ENCODE measurements at regions not wholly inside any gene's neighbourhood (a gene's known extent, or its start where the extent isn't known, plus 50 kb on each side); places are given as distances from the start of the nearest gene placed in this dataset.
A peak's percentile ranks its signal among the peaks of the same experiment; 100 is the strongest.

DNA sequence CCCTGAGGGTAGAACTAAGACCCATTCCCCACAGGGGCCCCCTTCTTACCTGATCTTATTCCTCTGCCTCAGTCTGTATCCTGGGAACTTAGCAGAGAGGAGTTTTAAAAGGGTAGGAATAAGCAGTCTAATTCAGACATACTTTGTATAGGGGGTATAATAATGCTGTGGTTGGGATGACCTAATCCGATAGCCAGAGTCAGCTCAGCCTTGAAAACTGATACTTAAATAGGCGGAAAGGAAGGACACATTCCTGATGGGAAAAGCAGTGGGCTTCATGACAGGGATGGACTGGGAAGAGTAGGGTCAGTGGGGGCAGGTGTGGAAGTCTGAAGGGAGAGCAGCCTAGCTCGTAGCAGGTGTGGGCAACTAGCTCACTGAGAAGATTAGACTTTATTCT is 52.2 kb upstream of the TESK1 start:
- no peak for TF ChIP-seq NR2C2 (CRISPR knock-in tag; IDR thresholded peaks at IDR 0.05)
- Mint-ChIP-seq H3K27me3 (ENCODE audit: low read depth) (no peaks in the 10 kb centered on the region; the same call in 1 of the 2 replicates), H3K4me1 (no peaks in the 10 kb centered on the region), H3K9me3 (no peaks in the 10 kb centered on the region), H3K36me3 (no peaks in the 10 kb centered on the region), H3K27ac (no peak overlapping the region), H3K4me3 (no peak overlapping the region)
- ChIA-PET CTCF (interaction anchor here (1.0 to 2.9 kb wide), 23 partner anchors 11 to 653 kb away, joined by 3 to 44 read pairs (median 9); partner anchors contain the start of genes ATOSB, FANCG and RUSC2), POLR2A (interaction anchor here (1.4 to 1.5 kb wide), 2 partner anchors 14 to 35 kb away, joined by 4 to 5 read pairs; no protein-coding TSS in a partner anchor)
- no peak for ATAC-seq
- DNase-seq (ENCODE audit: low spot score): no peak

DNA sequence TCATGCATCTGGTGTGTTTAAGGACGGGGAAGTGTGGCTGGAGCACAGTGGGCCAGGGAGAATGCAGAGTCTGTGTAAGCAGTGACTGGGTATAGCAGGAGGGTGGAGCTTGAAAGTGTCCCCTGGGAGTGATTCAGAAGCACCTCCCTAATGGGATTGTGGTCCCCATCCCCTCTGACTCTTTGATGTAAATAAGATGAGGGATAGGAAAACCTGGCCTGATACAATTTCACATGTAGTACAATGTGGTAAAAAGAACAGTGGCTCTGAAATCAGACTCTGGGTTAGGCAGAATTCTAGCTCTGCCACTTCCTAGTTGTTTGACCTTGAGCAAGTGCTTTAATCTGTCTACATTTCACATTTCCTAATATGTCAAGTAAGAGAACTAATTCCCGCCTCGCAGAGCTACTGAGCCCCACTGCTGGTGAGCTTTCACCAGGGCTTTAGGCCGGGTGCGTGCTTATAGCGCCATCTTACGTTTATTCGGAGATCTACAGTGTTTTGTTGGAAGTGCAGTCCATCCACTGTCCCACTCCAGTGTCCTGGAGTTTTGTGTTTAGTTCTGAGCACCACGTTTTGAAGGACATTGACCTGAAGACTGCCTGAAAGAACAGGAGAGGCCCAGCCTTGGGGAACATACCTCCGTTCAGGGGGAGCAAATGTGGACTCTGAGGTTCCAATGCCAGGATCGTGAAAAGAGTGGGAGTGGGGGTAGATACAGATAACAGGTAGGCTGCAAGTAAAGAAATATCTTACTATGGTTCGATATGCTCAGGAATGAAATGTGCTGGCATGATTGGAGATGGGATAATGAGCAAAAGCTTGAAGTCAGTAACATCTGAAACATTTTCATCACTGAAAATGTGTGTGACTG is 51.2 kb upstream of the TESK1 start:
- H3K27me3 Mint-ChIP-seq (ENCODE audit: low read depth): no peaks in the 10 kb centered on the region; the same call in 1 of the 2 replicates

DNA sequence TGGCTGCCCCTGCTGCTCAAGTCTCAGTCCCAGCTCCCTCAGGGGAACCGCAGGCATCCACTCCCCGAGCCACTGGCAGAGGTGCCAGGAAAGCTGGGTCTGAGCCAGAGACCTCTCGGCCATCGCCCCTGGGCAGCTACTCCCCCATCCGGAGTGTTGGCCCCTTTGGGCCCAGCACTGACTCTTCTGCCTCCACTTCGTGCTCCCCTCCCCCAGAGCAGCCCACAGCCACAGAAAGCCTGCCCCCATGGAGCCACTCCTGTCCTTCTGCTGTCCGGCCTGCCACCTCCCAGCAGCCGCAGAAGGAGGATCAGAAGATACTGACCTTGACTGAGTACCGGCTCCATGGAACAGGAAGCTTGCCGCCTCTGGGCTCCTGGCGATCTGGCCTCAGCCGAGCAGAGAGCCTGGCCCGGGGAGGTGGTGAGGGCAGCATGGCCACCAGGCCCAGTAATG is 49.8 kb upstream of the TESK1 start:
- Mint-ChIP-seq H3K27ac (no peak overlapping the region), H3K4me3 (no peak overlapping the region), H3K36me3 (no peaks in the 10 kb centered on the region), H3K9me3 (no peaks in the 10 kb centered on the region), H3K4me1 (no peaks in the 10 kb centered on the region), H3K27me3 (ENCODE audit: low read depth) (no peaks in the 10 kb centered on the region; the same call in 1 of the 2 replicates)
- ATAC-seq (no peak), DNase-seq (ENCODE audit: low spot score) (no peak)
- POLR2A ChIA-PET: no interaction called here
- CTCF ChIA-PET: interaction anchor here (0.6 to 1.7 kb wide), 3 partner anchors 45 to 685 kb away, joined by 3 to 4 read pairs (median 3); no protein-coding TSS in a partner anchor
- TF ChIP-seq NFYB (CRISPR knock-in tag; conservative IDR thresholded peaks at IDR 0.05; ENCODE audit: low read depth): no peak
- TF ChIP-seq KAT7 (CRISPR knock-in tag; IDR thresholded peaks at IDR 0.05; ENCODE audit: borderline replicate concordance): no peak
- TF ChIP-seq, protein P1, sequence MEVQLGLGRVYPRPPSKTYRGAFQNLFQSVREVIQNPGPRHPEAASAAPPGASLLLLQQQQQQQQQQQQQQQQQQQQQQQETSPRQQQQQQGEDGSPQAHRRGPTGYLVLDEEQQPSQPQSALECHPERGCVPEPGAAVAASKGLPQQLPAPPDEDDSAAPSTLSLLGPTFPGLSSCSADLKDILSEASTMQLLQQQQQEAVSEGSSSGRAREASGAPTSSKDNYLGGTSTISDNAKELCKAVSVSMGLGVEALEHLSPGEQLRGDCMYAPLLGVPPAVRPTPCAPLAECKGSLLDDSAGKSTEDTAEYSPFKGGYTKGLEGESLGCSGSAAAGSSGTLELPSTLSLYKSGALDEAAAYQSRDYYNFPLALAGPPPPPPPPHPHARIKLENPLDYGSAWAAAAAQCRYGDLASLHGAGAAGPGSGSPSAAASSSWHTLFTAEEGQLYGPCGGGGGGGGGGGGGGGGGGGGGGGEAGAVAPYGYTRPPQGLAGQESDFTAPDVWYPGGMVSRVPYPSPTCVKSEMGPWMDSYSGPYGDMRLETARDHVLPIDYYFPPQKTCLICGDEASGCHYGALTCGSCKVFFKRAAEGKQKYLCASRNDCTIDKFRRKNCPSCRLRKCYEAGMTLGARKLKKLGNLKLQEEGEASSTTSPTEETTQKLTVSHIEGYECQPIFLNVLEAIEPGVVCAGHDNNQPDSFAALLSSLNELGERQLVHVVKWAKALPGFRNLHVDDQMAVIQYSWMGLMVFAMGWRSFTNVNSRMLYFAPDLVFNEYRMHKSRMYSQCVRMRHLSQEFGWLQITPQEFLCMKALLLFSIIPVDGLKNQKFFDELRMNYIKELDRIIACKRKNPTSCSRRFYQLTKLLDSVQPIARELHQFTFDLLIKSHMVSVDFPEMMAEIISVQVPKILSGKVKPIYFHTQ (CRISPR knock-in tag; IDR thresholded peaks at IDR 0.05): no peak
- TF ChIP-seq, protein P2, sequence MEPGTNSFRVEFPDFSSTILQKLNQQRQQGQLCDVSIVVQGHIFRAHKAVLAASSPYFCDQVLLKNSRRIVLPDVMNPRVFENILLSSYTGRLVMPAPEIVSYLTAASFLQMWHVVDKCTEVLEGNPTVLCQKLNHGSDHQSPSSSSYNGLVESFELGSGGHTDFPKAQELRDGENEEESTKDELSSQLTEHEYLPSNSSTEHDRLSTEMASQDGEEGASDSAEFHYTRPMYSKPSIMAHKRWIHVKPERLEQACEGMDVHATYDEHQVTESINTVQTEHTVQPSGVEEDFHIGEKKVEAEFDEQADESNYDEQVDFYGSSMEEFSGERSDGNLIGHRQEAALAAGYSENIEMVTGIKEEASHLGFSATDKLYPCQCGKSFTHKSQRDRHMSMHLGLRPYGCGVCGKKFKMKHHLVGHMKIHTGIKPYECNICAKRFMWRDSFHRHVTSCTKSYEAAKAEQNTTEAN (CRISPR knock-in tag; IDR thresholded peaks at IDR 0.05): no peak
- no peak for TF ChIP-seq ZBTB21 (CRISPR knock-in tag; IDR thresholded peaks at IDR 0.05; ENCODE audit: borderline replicate concordance)
- TF ChIP-seq, protein P3, sequence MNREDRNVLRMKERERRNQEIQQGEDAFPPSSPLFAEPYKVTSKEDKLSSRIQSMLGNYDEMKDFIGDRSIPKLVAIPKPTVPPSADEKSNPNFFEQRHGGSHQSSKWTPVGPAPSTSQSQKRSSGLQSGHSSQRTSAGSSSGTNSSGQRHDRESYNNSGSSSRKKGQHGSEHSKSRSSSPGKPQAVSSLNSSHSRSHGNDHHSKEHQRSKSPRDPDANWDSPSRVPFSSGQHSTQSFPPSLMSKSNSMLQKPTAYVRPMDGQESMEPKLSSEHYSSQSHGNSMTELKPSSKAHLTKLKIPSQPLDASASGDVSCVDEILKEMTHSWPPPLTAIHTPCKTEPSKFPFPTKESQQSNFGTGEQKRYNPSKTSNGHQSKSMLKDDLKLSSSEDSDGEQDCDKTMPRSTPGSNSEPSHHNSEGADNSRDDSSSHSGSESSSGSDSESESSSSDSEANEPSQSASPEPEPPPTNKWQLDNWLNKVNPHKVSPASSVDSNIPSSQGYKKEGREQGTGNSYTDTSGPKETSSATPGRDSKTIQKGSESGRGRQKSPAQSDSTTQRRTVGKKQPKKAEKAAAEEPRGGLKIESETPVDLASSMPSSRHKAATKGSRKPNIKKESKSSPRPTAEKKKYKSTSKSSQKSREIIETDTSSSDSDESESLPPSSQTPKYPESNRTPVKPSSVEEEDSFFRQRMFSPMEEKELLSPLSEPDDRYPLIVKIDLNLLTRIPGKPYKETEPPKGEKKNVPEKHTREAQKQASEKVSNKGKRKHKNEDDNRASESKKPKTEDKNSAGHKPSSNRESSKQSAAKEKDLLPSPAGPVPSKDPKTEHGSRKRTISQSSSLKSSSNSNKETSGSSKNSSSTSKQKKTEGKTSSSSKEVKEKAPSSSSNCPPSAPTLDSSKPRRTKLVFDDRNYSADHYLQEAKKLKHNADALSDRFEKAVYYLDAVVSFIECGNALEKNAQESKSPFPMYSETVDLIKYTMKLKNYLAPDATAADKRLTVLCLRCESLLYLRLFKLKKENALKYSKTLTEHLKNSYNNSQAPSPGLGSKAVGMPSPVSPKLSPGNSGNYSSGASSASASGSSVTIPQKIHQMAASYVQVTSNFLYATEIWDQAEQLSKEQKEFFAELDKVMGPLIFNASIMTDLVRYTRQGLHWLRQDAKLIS (CRISPR knock-in tag; IDR thresholded peaks at IDR 0.05; ENCODE audit: borderline replicate concordance): no peak
- TF ChIP-seq GABPB1 (CRISPR knock-in tag; IDR thresholded peaks at IDR 0.05): no peak
- no peak for TF ChIP-seq PRRX2 (CRISPR knock-in tag; IDR thresholded peaks at IDR 0.05)
- TF ChIP-seq RORB (CRISPR knock-in tag; IDR thresholded peaks at IDR 0.05): no peak
- TF ChIP-seq ATF1 (CRISPR knock-in tag; IDR thresholded peaks at IDR 0.05): no peak
- no peak for TF ChIP-seq SMAD4 (CRISPR knock-in tag; IDR thresholded peaks at IDR 0.05)
- TF ChIP-seq, protein P4, sequence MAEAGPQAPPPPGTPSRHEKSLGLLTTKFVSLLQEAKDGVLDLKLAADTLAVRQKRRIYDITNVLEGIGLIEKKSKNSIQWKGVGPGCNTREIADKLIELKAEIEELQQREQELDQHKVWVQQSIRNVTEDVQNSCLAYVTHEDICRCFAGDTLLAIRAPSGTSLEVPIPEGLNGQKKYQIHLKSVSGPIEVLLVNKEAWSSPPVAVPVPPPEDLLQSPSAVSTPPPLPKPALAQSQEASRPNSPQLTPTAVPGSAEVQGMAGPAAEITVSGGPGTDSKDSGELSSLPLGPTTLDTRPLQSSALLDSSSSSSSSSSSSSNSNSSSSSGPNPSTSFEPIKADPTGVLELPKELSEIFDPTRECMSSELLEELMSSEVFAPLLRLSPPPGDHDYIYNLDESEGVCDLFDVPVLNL (CRISPR knock-in tag; IDR thresholded peaks at IDR 0.05; ENCODE audit: borderline replicate concordance, low read depth): no peak

More for the DNA sequence above, 51.2 kb upstream of the TESK1 start:
- ATAC-seq (peak; percentile 94), DNase-seq (ENCODE audit: low spot score) (peak; percentile 63)
- Mint-ChIP-seq H3K36me3 (no peaks in the 10 kb centered on the region), H3K9me3 (no peaks in the 10 kb centered on the region), H3K27ac (no peak overlapping the region), H3K4me1 (no peaks in the 10 kb centered on the region), H3K4me3 (no peak overlapping the region)
- TF ChIP-seq, protein P5, sequence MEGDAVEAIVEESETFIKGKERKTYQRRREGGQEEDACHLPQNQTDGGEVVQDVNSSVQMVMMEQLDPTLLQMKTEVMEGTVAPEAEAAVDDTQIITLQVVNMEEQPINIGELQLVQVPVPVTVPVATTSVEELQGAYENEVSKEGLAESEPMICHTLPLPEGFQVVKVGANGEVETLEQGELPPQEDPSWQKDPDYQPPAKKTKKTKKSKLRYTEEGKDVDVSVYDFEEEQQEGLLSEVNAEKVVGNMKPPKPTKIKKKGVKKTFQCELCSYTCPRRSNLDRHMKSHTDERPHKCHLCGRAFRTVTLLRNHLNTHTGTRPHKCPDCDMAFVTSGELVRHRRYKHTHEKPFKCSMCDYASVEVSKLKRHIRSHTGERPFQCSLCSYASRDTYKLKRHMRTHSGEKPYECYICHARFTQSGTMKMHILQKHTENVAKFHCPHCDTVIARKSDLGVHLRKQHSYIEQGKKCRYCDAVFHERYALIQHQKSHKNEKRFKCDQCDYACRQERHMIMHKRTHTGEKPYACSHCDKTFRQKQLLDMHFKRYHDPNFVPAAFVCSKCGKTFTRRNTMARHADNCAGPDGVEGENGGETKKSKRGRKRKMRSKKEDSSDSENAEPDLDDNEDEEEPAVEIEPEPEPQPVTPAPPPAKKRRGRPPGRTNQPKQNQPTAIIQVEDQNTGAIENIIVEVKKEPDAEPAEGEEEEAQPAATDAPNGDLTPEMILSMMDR (IDR thresholded peaks at IDR 0.05): peak; percentile 77
- TF ChIP-seq OVOL2 (CRISPR knock-in tag; IDR thresholded peaks at IDR 0.05; ENCODE audit: borderline replicate concordance): no peak
- POLR2A ChIA-PET: interaction anchor here (1.4 to 1.5 kb wide), 2 partner anchors 15 to 36 kb away, joined by 4 to 5 read pairs; no protein-coding TSS in a partner anchor
- CTCF ChIA-PET: interaction anchor here (0.6 to 2.9 kb wide), 55 partner anchors 8 to 654 kb away, joined by 3 to 44 read pairs (median 4); partner anchors contain the start of genes ATOSB, FANCG, RMRP and RUSC2

Data from WTC11 (cell line).